ENCODE measurements at regions not wholly inside any gene's neighbourhood (a gene's known extent, or its start where the extent isn't known, plus 50 kb on each side); places are given as distances from the start of the nearest gene placed in this dataset.

DNA sequence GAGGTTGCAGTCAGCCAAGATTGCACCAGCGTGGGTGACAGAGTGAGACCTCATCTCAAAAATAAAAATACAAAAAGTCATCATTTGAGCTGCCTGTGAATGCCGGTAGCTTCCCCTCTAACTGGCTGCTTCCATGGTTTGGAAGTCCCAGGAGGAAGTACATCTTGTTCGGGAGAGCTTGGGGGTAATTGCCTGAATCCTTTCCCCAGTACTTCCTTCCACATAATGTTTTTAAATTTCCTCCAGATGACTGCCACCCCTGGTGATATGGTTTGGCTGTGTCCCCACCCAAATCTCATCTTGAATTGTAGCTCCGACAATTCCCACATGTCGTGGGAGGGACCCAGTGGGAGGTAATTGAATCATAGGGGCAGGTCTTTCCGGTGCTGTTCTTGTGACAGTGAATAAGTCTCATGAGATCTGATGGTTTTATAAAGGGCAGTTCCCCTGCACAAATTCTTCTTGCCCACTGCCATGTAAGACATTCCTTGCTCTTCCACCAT is 87.2 kb downstream of the SPRING1 start:
- no peak for DNase-seq (ENCODE audit: extremely low read depth, low read depth)
- TF ChIP-seq, protein P1, sequence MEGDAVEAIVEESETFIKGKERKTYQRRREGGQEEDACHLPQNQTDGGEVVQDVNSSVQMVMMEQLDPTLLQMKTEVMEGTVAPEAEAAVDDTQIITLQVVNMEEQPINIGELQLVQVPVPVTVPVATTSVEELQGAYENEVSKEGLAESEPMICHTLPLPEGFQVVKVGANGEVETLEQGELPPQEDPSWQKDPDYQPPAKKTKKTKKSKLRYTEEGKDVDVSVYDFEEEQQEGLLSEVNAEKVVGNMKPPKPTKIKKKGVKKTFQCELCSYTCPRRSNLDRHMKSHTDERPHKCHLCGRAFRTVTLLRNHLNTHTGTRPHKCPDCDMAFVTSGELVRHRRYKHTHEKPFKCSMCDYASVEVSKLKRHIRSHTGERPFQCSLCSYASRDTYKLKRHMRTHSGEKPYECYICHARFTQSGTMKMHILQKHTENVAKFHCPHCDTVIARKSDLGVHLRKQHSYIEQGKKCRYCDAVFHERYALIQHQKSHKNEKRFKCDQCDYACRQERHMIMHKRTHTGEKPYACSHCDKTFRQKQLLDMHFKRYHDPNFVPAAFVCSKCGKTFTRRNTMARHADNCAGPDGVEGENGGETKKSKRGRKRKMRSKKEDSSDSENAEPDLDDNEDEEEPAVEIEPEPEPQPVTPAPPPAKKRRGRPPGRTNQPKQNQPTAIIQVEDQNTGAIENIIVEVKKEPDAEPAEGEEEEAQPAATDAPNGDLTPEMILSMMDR (IDR thresholded peaks at IDR 0.05; ENCODE audit: low read depth, low read length), result no peak

- TF ChIP-seq, protein P1 (IDR thresholded peaks at IDR 0.05; ENCODE audit: low read depth, low read length), result no peak
- DNase-seq (ENCODE audit: extremely low read depth, low read depth), result no peak
These were observed 87.8 kb downstream of the SPRING1 start for GRCh38 chr12:116650062-116650461.

DNA sequence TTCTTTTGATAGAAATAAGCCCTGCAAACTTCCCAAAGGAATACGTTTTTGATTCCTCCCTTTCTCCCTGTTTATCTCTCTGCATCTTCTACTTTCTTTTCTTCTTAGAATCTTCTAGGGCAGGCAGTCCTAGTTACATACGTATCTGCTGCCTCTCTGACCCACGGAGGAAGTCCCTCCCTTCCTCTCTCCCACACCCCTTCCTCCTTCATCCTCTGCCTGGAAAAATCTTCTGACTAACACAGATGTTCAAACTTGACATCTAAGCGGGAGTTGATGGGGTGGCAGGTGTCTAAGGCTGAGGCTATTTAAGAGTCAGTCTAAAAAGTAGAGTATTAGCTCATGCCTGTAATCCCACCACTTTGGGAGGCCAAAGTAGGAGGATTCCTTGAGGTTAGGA is 88.6 kb downstream of the MAP1LC3B2 start:
- DNase-seq (ENCODE audit: extremely low read depth, low read depth), result no peak
- TF ChIP-seq, protein P1 (IDR thresholded peaks at IDR 0.05; ENCODE audit: low read depth, low read length), result no peak

DNA sequence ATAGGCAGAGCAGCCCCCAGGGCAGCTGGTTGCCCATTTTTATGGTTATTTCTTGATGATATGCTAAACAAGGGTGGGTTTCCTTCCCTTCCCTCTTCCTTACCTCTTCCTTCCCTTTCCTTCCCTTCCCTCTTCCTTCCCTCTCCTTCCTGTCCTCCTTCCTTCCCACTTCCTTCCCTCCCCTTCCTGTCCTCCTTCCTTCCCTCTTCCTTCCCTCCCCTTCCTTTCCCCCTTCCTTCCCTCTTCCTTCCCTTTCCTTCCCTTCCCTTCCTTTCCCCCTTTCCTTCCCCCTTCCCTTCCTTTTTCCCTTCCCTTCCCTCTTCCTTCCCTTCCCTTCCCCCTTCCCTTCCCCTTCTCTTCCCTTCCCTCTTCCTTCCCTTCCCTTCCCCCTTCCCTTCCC is 87.7 kb downstream of the MAP1LC3B2 start:
- DNase-seq (ENCODE audit: extremely low read depth, low read depth), result no peak
- TF ChIP-seq, protein P1 (IDR thresholded peaks at IDR 0.05; ENCODE audit: low read depth, low read length), result no peak

DNA sequence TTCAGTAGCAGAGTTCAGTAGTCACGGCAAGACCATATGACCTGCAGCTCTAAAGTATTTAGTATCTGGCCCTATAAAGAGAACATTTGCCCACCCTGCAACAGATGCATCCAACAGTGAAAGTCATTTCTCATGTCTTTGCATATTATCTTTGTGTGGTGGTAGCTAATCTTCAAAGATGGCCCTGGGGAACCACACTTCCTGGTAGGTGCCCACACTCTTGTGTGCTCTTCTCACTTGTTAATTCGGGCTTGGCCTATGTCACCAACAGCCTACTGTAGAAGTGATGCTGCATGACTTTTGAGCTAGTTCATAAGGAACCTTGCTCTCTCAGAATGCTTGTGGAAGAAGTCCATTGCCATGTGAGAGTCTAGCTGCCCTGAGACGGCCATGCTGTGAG is 85.6 kb downstream of the MAP1LC3B2 start:
- TF ChIP-seq, protein P1 (IDR thresholded peaks at IDR 0.05; ENCODE audit: low read depth, low read length), result no peak
- DNase-seq (ENCODE audit: extremely low read depth, low read depth), result no peak

GRCh38 chr12:116642683-116643082 is 83.5 kb downstream of the MAP1LC3B2 start:
- TF ChIP-seq, protein P1 (IDR thresholded peaks at IDR 0.05; ENCODE audit: low read depth, low read length), result no peak
- DNase-seq (ENCODE audit: extremely low read depth, low read depth), result no peak

- TF ChIP-seq, protein P1 (IDR thresholded peaks at IDR 0.05; ENCODE audit: low read depth, low read length), result no peak
- DNase-seq (ENCODE audit: extremely low read depth, low read depth), result no peak
These were observed 82.9 kb downstream of the MAP1LC3B2 start for GRCh38 chr12:116642106-116642505.
